Activated naive CD4-positive, alpha-beta T cell (primary cell): ENCODE measurements at regions not wholly inside any gene's neighbourhood (a gene's known extent, or its start where the extent isn't known, plus 50 kb on each side); places are given as distances from the start of the nearest gene placed in this dataset.
"Not testable (repeated sequence)": the region's sequence is repeated elsewhere in the genome, so short reads cannot be mapped to it uniquely, and the experiment has no call there.

Source experiments
- DNase-seq, 4 experiments: peaks; one replicate each; lab custom pipeline; 2025; lab: John Stamatoyannopoulos, UW

DNA sequence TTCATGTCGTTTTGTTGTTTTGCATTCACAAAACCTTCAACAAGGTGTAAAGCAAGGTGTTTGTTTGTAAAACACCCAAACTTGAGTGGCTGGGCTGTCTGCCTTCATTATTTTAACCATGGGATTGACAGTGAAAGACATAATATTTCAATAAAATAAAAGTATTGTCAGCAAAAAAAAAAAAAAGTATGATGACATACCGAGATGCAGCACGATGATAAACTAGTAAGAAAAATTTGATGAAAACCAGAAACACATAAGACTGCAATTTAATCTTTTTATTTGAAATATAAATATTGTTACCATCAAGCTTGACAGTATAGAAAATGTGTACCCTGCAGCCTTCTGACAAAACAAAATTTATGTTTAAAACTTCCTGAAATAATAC, 419.3 kb upstream of the DYNLRB2 start:
- no peak for DNase-seq

DNA sequence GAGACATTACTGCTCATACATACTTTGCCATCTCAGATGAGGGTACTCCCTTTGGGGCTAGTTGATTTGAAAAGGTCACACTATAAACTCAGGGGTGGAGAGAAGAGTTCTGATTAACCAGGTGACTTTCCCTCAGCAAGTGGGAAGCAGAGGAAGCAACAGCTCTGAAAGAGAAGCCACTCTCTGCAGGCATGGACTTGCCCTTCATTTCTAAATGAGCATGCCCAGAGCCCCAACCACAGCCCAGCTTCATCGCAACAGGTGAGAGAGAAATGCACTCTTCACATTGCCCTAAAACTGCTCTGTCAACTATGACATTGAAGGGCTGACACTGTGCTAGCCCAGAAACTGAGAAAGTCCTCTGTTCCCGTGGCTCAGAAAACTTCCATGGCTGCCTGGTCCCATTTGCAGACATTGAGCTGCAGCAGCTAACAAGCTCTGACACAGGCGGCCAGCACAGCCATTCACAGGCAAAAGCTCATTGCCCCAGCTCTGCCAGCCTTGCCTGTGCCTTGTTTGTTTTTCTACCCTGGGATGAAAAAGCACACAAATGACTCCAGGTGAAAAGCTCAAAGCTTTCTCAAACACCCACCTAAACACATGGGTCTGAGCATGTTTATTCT, 419.8 kb upstream of the DYNLRB2 start:
- no peak for DNase-seq

DNA sequence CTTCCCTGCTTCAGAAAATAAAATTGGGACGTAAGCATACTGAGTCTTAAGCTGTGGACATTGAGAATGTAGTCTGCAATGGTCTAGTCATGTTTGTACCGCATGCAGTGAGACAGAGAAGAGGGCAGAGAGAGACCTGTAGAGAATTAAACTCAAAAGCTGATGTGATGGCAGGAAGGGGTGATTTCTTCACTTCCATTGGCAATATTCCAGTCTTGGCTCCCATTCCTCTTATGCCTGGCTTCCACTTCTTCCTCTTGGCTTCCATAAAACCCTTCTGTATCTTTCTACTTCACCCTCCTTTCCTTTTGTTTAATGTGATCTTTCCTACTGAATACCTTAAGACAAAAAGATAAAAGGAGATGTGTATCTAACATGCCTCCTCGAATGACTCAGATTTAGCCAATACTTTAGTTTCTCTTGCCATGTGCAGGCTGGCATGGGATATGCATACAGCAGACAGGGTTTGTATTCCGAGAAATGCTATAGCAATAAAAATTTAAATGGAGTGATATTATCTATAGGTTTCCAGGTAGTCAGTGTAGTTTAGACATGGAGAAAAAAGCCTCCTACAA, 423.1 kb upstream of the DYNLRB2 start:
- DNase-seq = no peak

DNA sequence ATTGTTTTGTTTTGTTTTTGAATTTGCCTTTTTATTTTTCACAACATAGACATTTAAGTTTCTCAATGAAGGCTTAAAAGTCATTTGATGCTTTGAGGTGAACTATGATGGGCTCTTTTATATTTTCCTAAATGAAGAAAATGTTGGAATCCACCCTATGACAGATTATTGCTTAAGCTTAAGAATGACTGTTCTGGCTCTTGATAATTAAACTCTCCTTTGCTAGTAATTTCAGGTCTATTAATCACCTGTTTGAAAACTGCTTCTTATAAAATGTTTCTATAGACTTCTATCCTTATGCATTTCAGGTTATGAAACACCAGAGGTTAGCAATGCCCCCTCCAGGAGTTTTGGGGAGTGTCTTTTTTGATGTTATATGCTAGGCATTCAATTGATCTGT, 424.1 kb upstream of the DYNLRB2 start:
- no peak for DNase-seq

DNA sequence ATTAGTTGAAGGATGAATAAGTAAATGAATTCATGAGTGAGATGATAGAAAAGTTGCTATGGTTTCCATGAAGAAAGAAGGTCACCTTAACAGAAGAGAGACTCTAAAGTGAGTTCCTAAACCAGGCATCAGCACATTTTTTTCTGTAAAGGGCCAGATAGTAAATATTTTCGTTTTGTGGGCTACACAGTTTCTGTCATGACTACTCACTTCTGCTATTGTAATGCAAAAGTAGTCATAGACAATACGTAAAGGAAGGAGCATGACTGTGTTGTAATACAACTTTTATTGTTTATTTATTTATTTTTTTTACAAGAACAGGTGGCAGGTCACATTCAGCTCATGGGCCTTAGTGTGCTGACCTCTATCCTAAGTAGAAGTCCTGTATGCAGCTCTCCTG, 426.1 kb upstream of the DYNLRB2 start:
- DNase-seq = no peak

GRCh38 chr16:80113873-80114574, 426.8 kb upstream of the DYNLRB2 start:
- DNase-seq = no peak

GRCh38 chr16:80109581-80109980, 431.2 kb upstream of the DYNLRB2 start:
- DNase-seq = no peak

DNA sequence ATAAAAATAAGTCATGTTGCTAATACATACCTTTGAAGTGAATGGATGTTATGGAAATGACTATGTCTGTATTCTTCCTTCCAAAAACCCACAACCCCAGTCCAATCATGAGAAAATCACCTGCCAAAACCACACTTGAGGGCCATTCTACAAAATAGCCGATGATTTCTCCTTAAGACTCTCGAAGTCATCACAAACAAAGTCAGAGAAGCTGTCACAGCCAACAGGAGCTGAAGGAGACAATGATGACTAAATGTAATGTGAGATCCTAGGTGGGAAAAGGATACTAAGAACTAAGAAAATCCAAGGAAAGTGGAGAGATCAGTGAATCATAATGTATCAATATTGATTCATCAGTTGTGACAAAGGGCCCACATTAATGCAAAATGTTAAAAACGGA, 432.9 kb upstream of the DYNLRB2 start:
- DNase-seq = no peak

DNA sequence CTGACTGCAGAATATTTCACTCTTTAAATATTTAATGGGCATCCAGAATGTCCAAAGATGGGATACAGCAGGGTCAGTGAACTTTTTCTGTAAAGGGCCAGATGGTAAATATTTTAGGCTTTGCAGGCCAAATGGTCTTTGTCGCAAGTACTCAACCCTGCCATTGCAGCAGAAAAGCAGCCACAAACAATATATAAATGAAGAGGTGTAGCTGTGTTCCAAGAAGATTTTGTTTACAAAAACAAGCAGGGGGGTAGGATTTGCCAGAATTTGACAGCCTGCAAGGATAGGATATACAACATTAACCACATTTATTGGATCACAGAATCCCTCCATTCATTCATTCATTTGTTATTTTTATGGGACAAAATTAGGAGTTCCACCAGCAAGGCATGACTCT, 435.0 kb upstream of the DYNLRB2 start:
- DNase-seq = no peak

- DNase-seq = no peak
These were observed 435.6 kb upstream of the DYNLRB2 start for GRCh38 chr16:80105160-80105559.

- no peak for DNase-seq
These were observed 436.4 kb upstream of the DYNLRB2 start for GRCh38 chr16:80104401-80104800.

GRCh38 chr16:80103463-80103862, 437.3 kb upstream of the DYNLRB2 start:
- no peak for DNase-seq

- DNase-seq = no peak
These were observed 439.8 kb upstream of the DYNLRB2 start for GRCh38 chr16:80100846-80101451.

DNA sequence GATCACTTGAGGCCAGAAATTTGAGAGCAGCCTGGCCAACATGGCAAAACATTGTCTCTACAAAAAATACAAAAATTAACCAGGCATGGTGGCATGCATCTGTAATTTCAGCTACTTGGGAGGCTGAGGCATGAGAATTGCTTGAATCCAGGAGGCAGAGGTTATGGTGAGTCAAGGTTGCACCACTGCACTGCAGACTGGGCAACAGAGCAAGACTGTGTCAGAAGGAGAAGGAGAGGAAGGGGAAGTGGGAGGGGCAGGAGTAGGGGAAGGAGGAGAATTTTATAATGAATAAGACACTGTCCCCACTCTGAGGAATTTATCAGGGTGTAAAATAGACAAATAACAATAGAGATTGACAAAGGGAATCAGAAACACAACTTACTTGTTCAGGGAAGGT, 440.6 kb upstream of the DYNLRB2 start:
- DNase-seq = no peak

GRCh38 chr16:80097098-80097497, 443.7 kb upstream of the DYNLRB2 start:
- no peak for DNase-seq

DNA sequence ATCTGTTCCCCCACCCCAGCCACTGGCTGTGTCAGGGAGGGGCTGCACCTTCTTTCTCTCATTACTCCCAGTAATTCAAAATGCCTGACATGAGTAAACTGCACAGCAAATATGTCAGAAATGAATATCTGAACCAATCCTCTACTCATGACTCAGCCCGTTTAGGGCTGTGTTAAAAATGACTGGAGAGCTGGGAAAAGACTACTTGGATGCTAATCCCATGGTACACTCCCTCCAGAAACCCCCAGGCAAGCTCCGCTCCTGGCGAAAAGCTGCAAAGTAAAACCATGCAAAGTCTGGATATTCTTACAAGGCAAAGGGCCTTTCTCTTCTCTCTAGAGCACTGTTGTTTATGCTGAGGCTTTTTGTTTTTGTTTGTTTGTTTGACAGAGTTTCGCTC, 448.1 kb upstream of the DYNLRB2 start:
- no peak for DNase-seq

- not testable (repeated sequence) for DNase-seq
These were observed 449.3 kb upstream of the DYNLRB2 start for GRCh38 chr16:80091453-80091852.

DNA sequence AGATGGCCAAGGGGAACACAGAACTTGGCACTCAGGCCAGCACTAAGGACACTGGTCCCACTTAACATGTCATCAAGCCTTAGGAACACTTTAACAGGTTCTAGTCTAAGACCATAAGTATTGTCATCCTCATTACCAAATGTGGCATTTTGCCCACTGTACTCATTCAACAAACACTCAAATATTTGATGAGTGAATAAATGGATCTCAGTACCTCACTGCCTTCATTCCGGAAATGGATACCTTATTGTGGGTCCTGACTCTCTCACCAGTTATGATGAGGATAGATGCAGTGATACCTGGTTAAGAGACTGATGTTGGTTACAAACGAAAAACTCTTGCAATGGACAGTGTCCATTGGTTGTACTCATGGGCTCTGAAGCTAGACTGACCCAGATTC, 455.2 kb upstream of the DYNLRB2 start:
- DNase-seq = no peak

GRCh38 chr16:80084614-80085013, 456.2 kb upstream of the DYNLRB2 start:
- DNase-seq = no peak

- DNase-seq = no peak
These were observed 456.6 kb upstream of the DYNLRB2 start for GRCh38 chr16:80084163-80084562.

GRCh38 chr16:80082906-80083305, 457.9 kb upstream of the DYNLRB2 start:
- DNase-seq = no peak

DNA sequence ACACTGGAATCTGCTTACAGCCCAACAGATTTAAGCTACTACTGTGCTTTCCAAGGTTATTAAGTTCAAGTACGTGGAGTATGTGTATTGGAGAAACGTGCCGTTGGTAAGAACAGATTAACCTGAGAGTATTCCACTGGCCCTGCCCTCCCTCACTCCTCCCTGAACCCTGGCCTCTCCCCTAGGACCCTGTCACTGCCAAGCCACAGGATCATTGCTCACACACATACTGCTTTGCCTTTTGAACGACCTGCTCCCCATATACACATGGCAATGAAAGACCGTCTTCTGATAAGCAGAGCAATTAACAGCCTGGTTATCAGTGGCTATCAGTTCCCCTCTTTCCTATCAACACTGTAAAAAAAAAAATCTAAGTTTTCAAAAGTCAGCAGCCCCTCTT, 458.9 kb upstream of the DYNLRB2 start:
- no peak for DNase-seq

DNA sequence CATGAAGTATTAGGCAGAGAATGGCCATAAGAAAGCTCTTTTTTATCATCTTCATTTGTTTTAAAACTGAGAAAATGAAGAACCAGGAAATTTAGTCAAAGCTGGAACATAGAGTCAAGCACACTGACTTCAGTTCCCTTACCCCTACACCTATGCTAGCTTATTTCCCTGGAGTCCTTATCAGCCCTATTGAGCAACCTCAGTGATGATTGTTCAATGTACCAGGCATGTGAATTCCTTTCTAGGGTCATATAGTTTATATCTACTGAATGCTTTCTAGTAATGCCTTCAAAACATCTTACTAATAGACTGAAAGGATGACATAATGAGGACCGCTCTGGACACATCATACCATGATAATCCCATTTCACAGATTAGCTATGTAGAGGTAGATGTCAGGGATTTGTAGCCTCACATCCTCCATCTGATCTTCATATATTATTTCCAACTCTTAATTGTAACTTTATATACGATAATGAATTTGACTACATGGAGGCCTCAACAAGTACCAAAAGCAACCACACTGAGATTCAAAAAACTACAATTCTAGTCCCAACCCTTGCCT, 460.4 kb upstream of the DYNLRB2 start:
- no peak for DNase-seq
